Jurkat, Clone E6-1 (cell line): ENCODE measurements at regions not wholly inside any gene's neighbourhood (a gene's known extent, or its start where the extent isn't known, plus 50 kb on each side); places are given as distances from the start of the nearest gene placed in this dataset.

Source experiments
- DNase-seq: peaks from one replicate; pipeline ENCODE4 v3.0.0-alpha.2; 2011; ENCODE audit warnings: low read depth, low spot score
- H3K4me3 ChIP-seq: 2 replicates; pipeline ENCODE4 v1.5.1; 2011; ENCODE audit warnings: mild to moderate bottlenecking, low read length, control low read depth, moderate library complexity

DNA sequence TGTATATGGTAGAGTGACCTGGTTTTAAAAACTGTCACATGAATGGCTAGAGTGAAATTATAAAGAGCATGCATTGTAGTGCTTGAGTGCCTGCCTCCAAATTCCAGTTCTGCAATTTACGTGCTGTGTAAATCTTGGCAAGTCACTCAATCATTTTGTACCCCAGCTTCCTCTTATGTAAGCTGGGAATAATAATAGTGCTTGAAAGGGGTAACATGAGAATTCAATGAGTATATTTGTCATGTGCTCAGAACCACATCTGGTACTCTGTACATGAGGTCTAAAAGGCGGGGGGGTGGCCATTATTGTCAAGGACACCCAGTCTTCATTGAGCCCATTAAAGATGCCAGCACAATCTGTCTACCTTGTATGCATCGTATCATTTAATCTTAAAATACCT lies 214.8 kb downstream of the MC4R start:
- H3K4me3 ChIP-seq: no peak overlapping the region
- no peak for DNase-seq

DNA sequence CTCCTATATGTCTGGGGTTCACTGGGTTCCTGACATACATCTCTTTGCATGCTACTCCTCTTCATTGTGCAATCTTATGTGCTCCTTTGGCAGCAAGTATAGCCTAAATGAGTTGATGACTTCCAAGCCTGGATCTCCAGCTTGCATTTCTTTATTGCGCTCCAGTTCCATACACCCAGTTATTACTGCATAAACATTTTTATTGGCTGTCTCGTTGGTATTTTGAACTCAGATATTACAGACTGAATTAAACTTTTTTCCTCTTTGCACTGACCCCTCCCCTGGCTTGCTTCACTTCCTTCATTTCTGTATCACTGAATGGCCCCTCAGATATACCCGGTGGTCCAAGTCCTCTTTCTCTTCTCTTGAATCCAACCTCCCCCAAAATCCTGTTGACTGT lies 219.2 kb downstream of the MC4R start:
- DNase-seq: no peak
- H3K4me3 ChIP-seq: no peak overlapping the region

DNA sequence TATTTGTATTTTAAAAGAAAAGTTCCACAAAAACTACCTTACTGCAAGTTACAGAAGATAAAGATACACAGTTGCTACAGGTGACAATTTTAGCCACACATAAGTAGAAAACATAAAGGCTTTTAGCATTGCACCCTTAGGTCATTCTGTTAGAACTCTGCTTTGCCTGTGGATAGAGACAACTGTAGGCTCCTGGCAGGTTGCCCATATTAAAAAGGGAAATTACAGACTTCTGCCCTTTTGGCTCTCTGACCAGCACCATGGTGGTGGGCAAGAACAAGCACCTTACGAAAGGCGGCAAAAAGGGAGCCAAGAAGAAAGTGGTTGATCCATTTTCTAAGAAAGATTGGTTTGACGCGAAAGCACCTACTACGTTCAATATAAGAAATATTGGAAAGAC lies 223.3 kb downstream of the MC4R start:
- no peak overlapping the region for H3K4me3 ChIP-seq
- DNase-seq: no peak

- peak; percentile 97 for DNase-seq
- H3K4me3 ChIP-seq: peak overlapping the region; percentile 3; the same call in 1 of the 2 replicates
These were observed 225.3 kb downstream of the MC4R start for GRCh38 chr18:60147323-60147722.

- peak; percentile 43 for DNase-seq
These were observed 226.2 kb downstream of the MC4R start for GRCh38 chr18:60146220-60146960.

DNA sequence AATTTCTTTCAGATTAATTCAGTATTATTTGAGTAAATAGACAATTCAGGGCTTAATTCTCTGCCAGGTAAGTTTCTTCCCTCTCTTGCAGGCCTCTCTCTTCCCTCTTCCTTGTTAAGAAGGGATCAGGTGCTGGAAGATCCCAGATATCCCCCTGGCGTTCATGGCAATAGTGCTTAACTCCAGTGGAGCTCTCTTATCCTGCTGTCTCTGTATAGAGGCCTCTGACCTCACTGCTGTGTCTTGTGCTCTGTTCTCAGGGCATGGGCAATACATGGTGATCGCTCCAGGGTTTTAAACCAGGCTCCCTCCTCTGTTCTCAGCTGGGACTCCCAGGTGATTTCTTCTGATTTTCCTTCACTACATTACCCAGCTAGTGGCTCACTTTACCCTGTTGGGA lies 226.8 kb downstream of the MC4R start:
- peak; percentile 34 for DNase-seq
- H3K4me3 ChIP-seq: no peak overlapping the region

More at GRCh38 chr18:60146220-60146960, 226.2 kb downstream of the MC4R start:
- H3K4me3 ChIP-seq: no peak overlapping the region

DNA sequence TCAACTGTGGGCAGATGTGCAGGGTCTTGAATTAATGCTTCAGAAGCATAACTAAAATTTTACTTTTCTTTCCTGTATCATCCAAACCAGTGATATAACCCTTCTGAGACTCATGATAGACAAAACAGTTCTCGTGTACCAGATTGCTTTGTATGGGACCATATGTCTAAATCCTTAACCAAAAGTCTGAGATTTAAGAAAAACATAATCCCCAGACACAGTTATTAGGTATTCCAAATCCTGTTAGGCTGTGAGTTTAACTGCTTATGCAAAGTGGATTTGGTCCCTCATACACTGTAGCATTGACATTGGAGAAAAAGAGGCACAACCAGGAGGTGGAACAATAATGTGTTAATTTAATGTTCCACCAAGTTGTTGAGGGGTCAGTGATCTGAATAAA lies 235.0 kb downstream of the PMAIP1 start:
- no peak for DNase-seq

GRCh38 chr18:60130284-60130683 lies 230.5 kb downstream of the PMAIP1 start:
- no peak for DNase-seq
- no peak overlapping the region for H3K4me3 ChIP-seq

More for the DNA sequence above, 235.0 kb downstream of the PMAIP1 start:
- no peak overlapping the region for H3K4me3 ChIP-seq

DNA sequence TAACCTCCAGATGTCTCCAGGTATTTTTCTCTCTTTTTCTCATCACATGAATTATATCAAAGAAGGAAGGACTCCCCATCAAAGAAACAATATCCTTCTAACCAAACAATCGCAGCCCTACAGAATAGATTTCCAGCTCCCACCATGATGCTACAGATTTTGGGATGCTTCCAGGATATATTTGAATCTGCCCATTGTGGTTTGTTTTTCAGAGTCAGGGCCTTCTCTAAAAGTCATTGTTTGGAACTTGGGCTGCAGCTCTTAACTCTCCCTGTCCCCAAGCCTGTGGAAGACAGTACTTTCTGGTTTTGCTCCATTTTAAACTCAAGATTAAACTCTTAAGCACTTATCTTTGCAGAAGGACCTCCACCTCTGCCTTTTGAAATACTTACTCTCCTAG lies 223.2 kb downstream of the PMAIP1 start:
- no peak overlapping the region for H3K4me3 ChIP-seq
- DNase-seq: no peak

DNA sequence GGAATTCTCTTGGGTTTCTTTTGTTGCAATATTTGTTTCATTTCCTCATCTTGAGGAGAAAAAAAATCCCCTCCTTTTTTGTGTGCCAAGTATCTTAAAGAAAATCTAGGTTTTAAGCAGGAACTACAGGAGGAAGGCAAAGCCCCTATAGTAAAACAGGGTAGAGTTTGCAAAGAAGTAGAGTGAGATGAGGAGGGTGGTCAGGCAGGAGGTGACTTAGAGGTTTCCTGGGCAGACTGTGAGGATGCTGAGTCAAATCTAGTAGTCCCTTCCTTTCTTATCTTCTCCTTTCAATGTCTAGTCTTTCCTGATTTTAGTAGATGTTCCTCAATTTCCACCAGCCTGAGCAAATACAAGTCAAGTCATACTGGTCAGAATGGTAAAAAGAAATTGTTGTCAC lies 222.5 kb downstream of the PMAIP1 start:
- DNase-seq: no peak
- no peak overlapping the region for H3K4me3 ChIP-seq

- no peak overlapping the region for H3K4me3 ChIP-seq
- DNase-seq: no peak
These were observed 220.5 kb downstream of the PMAIP1 start for GRCh38 chr18:60120231-60120750.

- DNase-seq: no peak
- H3K4me3 ChIP-seq: no peak overlapping the region
These were observed 217.5 kb downstream of the PMAIP1 start for GRCh38 chr18:60117321-60117720.

DNA sequence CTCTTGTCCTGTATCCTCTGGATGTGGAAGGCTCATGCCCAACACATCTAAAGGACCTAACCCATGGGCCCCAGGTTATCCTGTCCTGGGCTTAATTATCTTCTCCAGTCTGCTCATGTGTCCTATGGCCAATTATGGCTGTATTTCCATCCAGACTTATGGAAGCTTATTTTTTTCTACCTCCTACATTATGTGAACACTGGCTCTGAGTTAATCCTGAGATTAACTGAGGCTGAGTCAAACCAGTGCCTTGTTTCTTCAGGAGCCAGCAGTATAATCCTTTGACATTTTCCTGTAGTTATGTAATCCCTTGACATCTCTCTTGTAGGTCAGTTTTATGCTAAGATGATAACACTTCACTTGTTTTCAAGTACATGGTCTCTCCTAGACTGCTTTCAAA lies 213.6 kb downstream of the PMAIP1 start:
- no peak overlapping the region for H3K4me3 ChIP-seq
- DNase-seq: no peak

- no peak for DNase-seq
- H3K4me3 ChIP-seq: no peak overlapping the region
These were observed 212.6 kb downstream of the PMAIP1 start for GRCh38 chr18:60112369-60112768.

DNA sequence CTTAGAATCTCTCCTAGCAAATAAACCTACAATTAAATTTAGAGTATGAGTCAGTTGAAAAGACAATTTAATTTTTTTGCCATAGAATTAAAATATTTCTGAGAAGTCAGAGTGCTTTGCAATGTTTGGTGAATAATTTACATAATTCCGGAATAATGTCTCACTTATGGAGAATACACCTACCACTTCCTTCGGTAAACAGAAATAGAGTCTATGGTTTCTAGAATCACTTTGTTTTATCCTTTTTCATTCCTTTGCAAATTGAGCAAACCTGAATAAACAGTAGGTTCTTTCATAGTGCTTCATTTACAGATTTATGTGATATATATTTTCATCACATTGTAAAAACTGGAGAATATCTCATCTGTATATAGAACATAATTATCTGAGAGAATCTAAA lies 211.7 kb downstream of the PMAIP1 start:
- DNase-seq: no peak
- H3K4me3 ChIP-seq: no peak overlapping the region

GRCh38 chr18:60110836-60111235 lies 211.0 kb downstream of the PMAIP1 start:
- no peak overlapping the region for H3K4me3 ChIP-seq
- no peak for DNase-seq

DNA sequence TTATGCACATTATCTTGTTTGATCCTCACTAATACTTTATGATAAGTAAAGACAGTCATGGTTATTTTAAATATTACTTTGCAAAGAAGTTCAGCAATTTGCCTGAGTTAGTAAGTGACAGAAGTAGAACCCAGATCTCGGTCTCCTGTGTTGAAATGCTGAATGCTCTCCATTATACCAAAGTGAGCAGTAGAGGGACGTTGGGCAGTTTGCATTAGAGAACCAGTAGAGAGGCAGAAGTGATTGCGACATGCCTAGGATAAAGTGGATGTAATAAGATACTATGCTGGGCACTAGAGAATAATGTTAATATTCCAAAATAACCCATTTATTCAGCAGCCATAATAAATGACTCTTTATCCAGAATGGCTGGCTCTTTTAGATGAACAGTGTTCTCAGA lies 201.0 kb downstream of the PMAIP1 start:
- no peak overlapping the region for H3K4me3 ChIP-seq
- DNase-seq: no peak

- no peak overlapping the region for H3K4me3 ChIP-seq
- DNase-seq: no peak
These were observed 199.9 kb downstream of the PMAIP1 start for GRCh38 chr18:60099709-60100108.

- no peak overlapping the region for H3K4me3 ChIP-seq
- peak; percentile 28 for DNase-seq
These were observed 196.6 kb downstream of the PMAIP1 start for GRCh38 chr18:60096428-60096827.

GRCh38 chr18:60092073-60092472 lies 192.3 kb downstream of the PMAIP1 start:
- DNase-seq: no peak

DNA sequence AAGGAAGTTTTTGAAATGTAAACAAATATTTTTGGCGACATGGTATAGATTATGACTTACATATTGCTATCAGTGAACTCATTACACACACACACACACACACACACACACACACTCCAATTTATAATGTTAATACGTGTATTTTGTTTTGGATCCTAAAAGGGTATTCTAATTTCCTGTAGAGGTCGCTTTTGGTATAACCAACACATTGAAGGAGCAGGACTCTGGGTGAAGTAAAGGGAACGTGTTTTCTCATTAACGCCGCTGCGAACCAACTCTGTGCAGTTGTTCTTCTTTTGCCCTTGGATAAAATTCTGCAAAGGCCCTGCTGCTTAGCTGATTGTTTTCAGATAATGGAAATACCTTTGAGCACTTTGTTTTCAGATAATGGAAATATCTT lies 190.4 kb downstream of the PMAIP1 start:
- peak; percentile 45 for DNase-seq
- H3K4me3 ChIP-seq: no peak overlapping the region

More at GRCh38 chr18:60092073-60092472, 192.3 kb downstream of the PMAIP1 start:
- no peak overlapping the region for H3K4me3 ChIP-seq
